ENCODE measurements at regions not wholly inside any gene's neighbourhood (a gene's known extent, or its start where the extent isn't known, plus 50 kb on each side); places are given as distances from the start of the nearest gene placed in this dataset.

GRCh38 chr3:43810797-43811196, 120.1 kb downstream of the ABHD5 start:
- Histone ChIP-seq H3K4me1 (no peaks in the 10 kb centered on the region), H3K9me3 (no peaks in the 10 kb centered on the region), H3K27me3 (no peaks in the 10 kb centered on the region), H3K36me3 (no peaks in the 10 kb centered on the region), H3K27ac (no peak overlapping the region), H3K4me3 (no peak overlapping the region)
- ATAC-seq: no peak
- TF ChIP-seq, protein P1, sequence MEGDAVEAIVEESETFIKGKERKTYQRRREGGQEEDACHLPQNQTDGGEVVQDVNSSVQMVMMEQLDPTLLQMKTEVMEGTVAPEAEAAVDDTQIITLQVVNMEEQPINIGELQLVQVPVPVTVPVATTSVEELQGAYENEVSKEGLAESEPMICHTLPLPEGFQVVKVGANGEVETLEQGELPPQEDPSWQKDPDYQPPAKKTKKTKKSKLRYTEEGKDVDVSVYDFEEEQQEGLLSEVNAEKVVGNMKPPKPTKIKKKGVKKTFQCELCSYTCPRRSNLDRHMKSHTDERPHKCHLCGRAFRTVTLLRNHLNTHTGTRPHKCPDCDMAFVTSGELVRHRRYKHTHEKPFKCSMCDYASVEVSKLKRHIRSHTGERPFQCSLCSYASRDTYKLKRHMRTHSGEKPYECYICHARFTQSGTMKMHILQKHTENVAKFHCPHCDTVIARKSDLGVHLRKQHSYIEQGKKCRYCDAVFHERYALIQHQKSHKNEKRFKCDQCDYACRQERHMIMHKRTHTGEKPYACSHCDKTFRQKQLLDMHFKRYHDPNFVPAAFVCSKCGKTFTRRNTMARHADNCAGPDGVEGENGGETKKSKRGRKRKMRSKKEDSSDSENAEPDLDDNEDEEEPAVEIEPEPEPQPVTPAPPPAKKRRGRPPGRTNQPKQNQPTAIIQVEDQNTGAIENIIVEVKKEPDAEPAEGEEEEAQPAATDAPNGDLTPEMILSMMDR (IDR thresholded peaks at IDR 0.05): no peak
- no peak for DNase-seq
- intact Hi-C loops (cut with DNase I): no loop called here

DNA sequence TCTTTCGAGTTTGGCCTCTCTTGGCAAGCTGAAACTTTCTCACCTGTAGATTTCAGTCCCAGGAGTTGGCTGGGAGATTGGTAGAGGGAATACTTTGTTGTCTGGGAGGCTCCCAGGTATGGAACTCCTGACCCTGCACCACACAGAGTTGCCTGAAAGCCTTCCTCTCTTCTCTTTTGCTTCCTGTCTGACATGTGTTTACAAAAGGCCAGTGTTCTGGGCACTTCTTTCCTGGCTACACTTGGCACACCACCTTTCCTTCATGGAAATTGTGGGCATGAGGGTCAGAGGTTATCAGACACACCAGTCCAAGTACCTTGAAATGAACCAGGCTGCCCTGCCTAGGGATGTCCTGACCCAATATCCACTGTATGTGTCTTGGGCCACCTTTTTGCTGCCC, 123.7 kb downstream of the ABHD5 start:
- no peak overlapping the region for H3K4me3 ChIP-seq
- H3K27me3 ChIP-seq: no peaks in the 10 kb centered on the region
- TF ChIP-seq, protein P1 (IDR thresholded peaks at IDR 0.05): no peak
- H3K36me3 ChIP-seq: no peaks in the 10 kb centered on the region
- intact Hi-C loops (cut with DNase I): no loop called here
- no peak overlapping the region for H3K27ac ChIP-seq
- no peaks in the 10 kb centered on the region for H3K9me3 ChIP-seq
- no peaks in the 10 kb centered on the region for H3K4me1 ChIP-seq
- no peak for ATAC-seq
- DNase-seq: no peak

DNA sequence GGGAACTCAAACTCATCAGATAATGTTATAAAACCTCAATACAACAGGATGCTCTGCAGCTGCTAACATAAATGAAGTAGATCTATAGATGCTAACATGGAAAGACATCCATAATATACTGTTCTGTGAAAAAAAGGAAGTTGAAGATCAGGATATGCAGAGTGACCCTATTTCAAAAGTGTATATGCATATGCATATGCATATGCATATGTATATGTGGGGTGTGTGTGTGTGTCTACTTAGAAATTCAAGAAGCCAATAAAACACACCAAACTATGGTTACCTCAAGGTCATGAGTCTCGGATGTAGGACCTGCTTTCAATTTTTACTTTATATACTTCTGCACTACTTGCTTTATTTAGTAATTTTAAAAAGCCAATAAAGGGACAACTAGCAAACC, 125.6 kb downstream of the ABHD5 start:
- intact Hi-C loops (cut with DNase I): no loop called here
- H3K27ac ChIP-seq: no peak overlapping the region
- TF ChIP-seq, protein P1 (IDR thresholded peaks at IDR 0.05): no peak
- no peaks in the 10 kb centered on the region for H3K9me3 ChIP-seq
- H3K4me3 ChIP-seq: no peak overlapping the region
- no peaks in the 10 kb centered on the region for H3K4me1 ChIP-seq
- no peaks in the 10 kb centered on the region for H3K36me3 ChIP-seq
- ATAC-seq (no peak), DNase-seq (no peak)
- H3K27me3 ChIP-seq: no peaks in the 10 kb centered on the region

- Histone ChIP-seq H3K27ac (no peak overlapping the region), H3K27me3 (no peaks in the 10 kb centered on the region), H3K36me3 (no peaks in the 10 kb centered on the region), H3K9me3 (no peaks in the 10 kb centered on the region), H3K4me1 (no peaks in the 10 kb centered on the region), H3K4me3 (no peak overlapping the region)
- TF ChIP-seq, protein P1 (IDR thresholded peaks at IDR 0.05): no peak
- DNase-seq (no peak), ATAC-seq (no peak)
- intact Hi-C loops (cut with DNase I): no loop called here
Observed at GRCh38 chr3:43817064-43817463, 126.3 kb downstream of the ABHD5 start.

- Histone ChIP-seq H3K27me3 (peaks cover under 1% of the 10 kb centered on the region), H3K9me3 (no peaks in the 10 kb centered on the region), H3K36me3 (no peaks in the 10 kb centered on the region), H3K4me3 (no peak overlapping the region), H3K27ac (no peak overlapping the region), H3K4me1 (no peaks in the 10 kb centered on the region)
- intact Hi-C loops (cut with DNase I): no loop called here
- ATAC-seq (no peak), DNase-seq (no peak)
- TF ChIP-seq, protein P1 (IDR thresholded peaks at IDR 0.05): no peak
Observed at GRCh38 chr3:43817825-43818224, 127.1 kb downstream of the ABHD5 start.

- intact Hi-C loops (cut with DNase I): no loop called here
- Histone ChIP-seq H3K4me1 (no peaks in the 10 kb centered on the region), H3K4me3 (no peak overlapping the region), H3K27me3 (peaks cover 3% of the 10 kb centered on the region), H3K9me3 (no peaks in the 10 kb centered on the region), H3K27ac (no peak overlapping the region), H3K36me3 (no peaks in the 10 kb centered on the region)
- no peak for DNase-seq
- no peak for ATAC-seq
- TF ChIP-seq, protein P1 (IDR thresholded peaks at IDR 0.05): no peak
Observed at GRCh38 chr3:43818229-43818628, 127.5 kb downstream of the ABHD5 start.
